K562 (cell line): ENCODE measurements at regions not wholly inside any gene's neighbourhood (a gene's known extent, or its start where the extent isn't known, plus 50 kb on each side); places are given as distances from the start of the nearest gene placed in this dataset.

Experiments used
- ATAC-seq: fragments of 200-7000 bp; cut with Tn5 transposase; 3 replicates; pipeline ENCODE4 v1.9.1; 2020; ENCODE audit warnings: moderate library complexity
- BruUV-seq: library from RNA; stranded (reverse); fragments of 400-500 nt; replicated peaks from 2 replicates; lab custom pipeline; 2021; lab: Mats Ljungman, UMichigan
- CTCF ChIA-PET: fragments of 300-600 bp; formaldehyde crosslinking; extraction: SDS; loops from one replicate; lab custom pipeline; 2021; ENCODE audit warnings: low intra/inter-chr PET ratio; lab: Yijun Ruan, JAX
- POLR2A ChIA-PET: fragments of 300-600, 350-650 bp; sonication (Branson Sonifier 250); formaldehyde crosslinking; extraction: SDS; loops from one replicate; lab custom pipeline; 2021; ENCODE audit warnings: antibody characterized with exemption, inconsistent platforms; lab: Yijun Ruan, JAX
- DNase-seq, 4 experiments: peaks; one replicate each; pipeline versions ENCODE4 v3.0.0 to v3.0.0-alpha.2; 2011 to 2018; ENCODE audit warnings: low spot score in 3 of 4, mixed read lengths in 3 of 4; ENCODE audit errors: extremely low read depth in 1 of 4
- FAIRE-seq: peaks from 2 replicates; lab custom pipeline; 2011; peaks lifted over from hg19 to GRCh38; lab: Jason Lieb, UNC
- H2AFZ ChIP-seq: 2 replicates; pipeline ENCODE4 v1.6.0; 2011; ENCODE audit warnings: low read depth, low read length, control low read depth, inconsistent platforms
- H3K27ac ChIP-seq: fragments of 200-600 bp; 3 replicates; pipeline ENCODE4 v1.8.0; 2011; ENCODE audit warnings: low read depth, mild to moderate bottlenecking, control low read depth, inconsistent platforms, low read length, moderate library complexity, mixed read lengths; ENCODE audit errors: extremely low read depth
- H3K27me3 ChIP-seq, 2 experiments: fragments of 300-600 bp in 1 of 2; 2 replicates in 1 of 2; 3 replicates in 1 of 2; pipeline versions ENCODE4 v1.6.0 to v1.8.0; 2011; ENCODE audit warnings: inconsistent platforms in 2 of 2, low read length in 2 of 2, mild to moderate bottlenecking in 1 of 2, mixed read lengths in 1 of 2, moderate library complexity in 1 of 2; ENCODE audit not compliant: control insufficient read depth in 2 of 2, insufficient read depth in 2 of 2
- H3K36me3 ChIP-seq: fragments of 300-600 bp; 3 replicates; pipeline ENCODE4 v1.8.0; 2011; ENCODE audit warnings: mild to moderate bottlenecking, low read length, inconsistent platforms; ENCODE audit not compliant: control insufficient read depth, insufficient read depth
- H3K4me1 ChIP-seq, 2 experiments: fragments of 200-600 bp in 1 of 2; replicated peaks in 1 of 2; 2 replicates in 1 of 2; 3 replicates in 1 of 2; pipeline versions ENCODE4 v1.5.1 to v1.8.0; 2011; ENCODE audit warnings: inconsistent platforms in 2 of 2, low read length in 2 of 2, mild to moderate bottlenecking in 1 of 2, mixed read lengths in 1 of 2, moderate library complexity in 1 of 2; ENCODE audit not compliant: control insufficient read depth in 2 of 2, insufficient read depth in 2 of 2
- H3K4me2 ChIP-seq: 2 replicates; pipeline ENCODE4 v1.6.1; 2011; ENCODE audit warnings: low read length, control low read depth, inconsistent platforms, mixed read lengths; ENCODE audit not compliant: insufficient read depth
- H3K4me3 ChIP-seq: fragments of 200-600 bp; sonication (generic), shearing (Covaris generic); 2 replicates; pipeline ENCODE4 v1.5.1; 2016; ENCODE audit warnings: control low read depth, inconsistent platforms
- H3K79me2 ChIP-seq: fragments of 200-600 bp; 3 replicates; pipeline ENCODE4 v1.8.0; 2011; ENCODE audit warnings: low read length, inconsistent platforms; ENCODE audit not compliant: control insufficient read depth, insufficient read depth
- H3K9ac ChIP-seq, 2 experiments: 2 replicates each; pipeline versions ENCODE4 v1.6.0 to v1.6.1; 2011; ENCODE audit warnings: low read depth in 2 of 2, low read length in 2 of 2, control low read depth in 1 of 2, inconsistent platforms in 1 of 2, mild to moderate bottlenecking in 1 of 2, mixed read lengths in 1 of 2; ENCODE audit not compliant: insufficient read depth in 1 of 2
- H3K9me1 ChIP-seq: one replicate; pipeline ENCODE4 v1.6.0; 2011; ENCODE audit warnings: inconsistent platforms, mild to moderate bottlenecking, low read length, moderate library complexity; ENCODE audit not compliant: control insufficient read depth, insufficient read depth
- H3K9me3 ChIP-seq: replicated peaks from 2 replicates; pipeline ENCODE4 v1.5.1; 2011; ENCODE audit warnings: low read depth, low read length, inconsistent platforms; ENCODE audit not compliant: control insufficient read depth, insufficient read depth
- H4K20me1 ChIP-seq: replicated peaks from 2 replicates; pipeline ENCODE4 v1.6.1; 2011; ENCODE audit warnings: low read length, inconsistent platforms, mixed read lengths; ENCODE audit not compliant: control insufficient read depth, insufficient read depth
- ARID1B ChIP-seq: fragments of 450-650 bp; IDR thresholded peaks from 2 replicates; pipeline ENCODE4 v1.6.1; 2016; ENCODE audit warnings: antibody characterized with exemption, mild to moderate bottlenecking, inconsistent platforms
- KAT7 ChIP-seq: sonication (generic); formaldehyde crosslinking; IDR thresholded peaks from 2 replicates; pipeline ENCODE4 v1.8.0; 2022; ENCODE audit warnings: missing genetic modification reagents, mild to moderate bottlenecking, borderline replicate concordance
- MBD2 ChIP-seq: sonication (generic); IDR thresholded peaks from 2 replicates; pipeline ENCODE4 v1.6.1; 2016; ENCODE audit warnings: low read depth, borderline replicate concordance
- SAP30 ChIP-seq: fragments of 200-600 bp; sonication (generic); IDR thresholded peaks from 2 replicates; pipeline ENCODE4 v1.6.1; 2012; ENCODE audit warnings: borderline replicate concordance, low read depth, mild to moderate bottlenecking, moderate library complexity, low read length, control low read depth, inconsistent platforms; ENCODE audit not compliant: insufficient read depth, poor library complexity, severe bottlenecking
- XRCC4 ChIP-seq: IDR thresholded peaks from one replicate; pipeline ENCODE4 v1.6.1; 2011; ENCODE audit not compliant: insufficient read depth, insufficient read length; ENCODE audit errors: extremely low read depth
- ZNF408 ChIP-seq: fragments of 250-450 bp; sonication (Bioruptor Pico); IDR thresholded peaks from 2 replicates; pipeline ENCODE4 v1.4.0; 2020; ENCODE audit warnings: low read depth, mild to moderate bottlenecking, moderate library complexity
- WGBS: fragments of 100-300 bp; shearing (Covaris generic); methylation state at CpG from one replicate; pipeline ENCODE4 v1.1.6; 2016; ENCODE audit warnings: low coverage, mixed read lengths; ENCODE audit not compliant: insufficient coverage; ENCODE audit errors: missing lambda C conversion rate; 5-methylcytosine and 5-hydroxymethylcytosine counted together
- in situ Hi-C: fragments of 300-500 bp; cut with MboI; formaldehyde crosslinking; loops from 4 replicates; pipeline ENCODE4 v1.15.0; 2018; ENCODE audit warnings: inconsistent platforms, mixed read lengths
- intact Hi-C: fragments of 100-400 bp; cut with micrococcal nuclease; formaldehyde crosslinking; loops from 2 replicates; pipeline ENCODE4 v1.14.2; 2022
- TF ChIP-seq, protein P1 (sequence below): fragments of 250-450 bp; sonication (Bioruptor Pico); IDR thresholded peaks from 2 replicates; pipeline ENCODE4 v1.8.0; 2022; ENCODE audit warnings: inconsistent platforms, mild to moderate bottlenecking, moderate library complexity, borderline replicate concordance

DNA sequence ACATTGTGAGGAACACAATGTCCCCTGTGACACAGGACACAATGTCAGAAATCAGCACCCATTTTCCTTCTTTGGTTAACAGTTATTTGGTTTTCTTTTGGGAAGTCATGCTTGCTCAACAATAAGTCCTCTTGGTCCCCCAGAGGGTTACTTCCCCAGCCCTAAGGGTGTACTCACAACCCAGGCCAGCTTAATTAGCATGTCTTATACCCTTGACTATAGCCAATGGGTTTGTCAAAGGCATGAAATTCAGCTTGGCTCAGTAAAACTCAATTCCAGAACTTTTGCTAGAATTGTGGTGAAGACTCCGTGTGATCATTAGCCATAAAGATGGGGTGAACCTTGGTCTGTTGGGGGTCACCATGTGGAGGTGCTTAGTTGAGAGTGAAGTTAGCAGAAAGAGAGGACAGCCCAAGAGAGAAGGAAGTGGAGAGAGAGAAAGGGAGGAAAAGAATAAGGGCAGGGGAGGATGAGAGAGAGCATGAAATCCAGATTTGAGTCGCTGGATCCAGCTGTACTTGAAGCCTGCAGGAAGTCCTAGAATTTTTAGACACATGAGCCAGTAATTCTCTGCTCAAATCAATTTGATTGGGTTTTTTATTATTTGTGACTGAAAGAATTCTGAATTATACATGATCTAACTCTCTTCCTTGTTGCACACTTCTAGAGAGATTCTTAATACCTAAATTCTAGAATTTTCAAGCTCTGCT is 321.3 kb upstream of the JAG1 start:
- DNase-seq: no peak
- ChIA-PET POLR2A (no interaction called here), CTCF (no interaction called here)
- in situ Hi-C loops: no loop called here
- no peak for ATAC-seq
- H3K9ac ChIP-seq: no peak overlapping the region
- H3K36me3 ChIP-seq: no peaks in the 10 kb centered on the region
- H3K4me2 ChIP-seq: no peak overlapping the region
- no TSS peak for BruUV-seq
- no peak overlapping the region for H3K27ac ChIP-seq
- 0% methylated on average over 1 of the region's 2 CpGs for WGBS
- no peak overlapping the region for H2AFZ ChIP-seq
- H3K27me3 ChIP-seq: no peaks in the 10 kb centered on the region
- H3K9me3 ChIP-seq: no peaks in the 10 kb centered on the region
- intact Hi-C loops: no loop called here
- no peak for FAIRE-seq
- H3K4me1 ChIP-seq: no peaks in the 10 kb centered on the region
- no peak overlapping the region for H3K4me3 ChIP-seq
- no peaks in the 10 kb centered on the region for H3K79me2 ChIP-seq
- H4K20me1 ChIP-seq: no peaks in the 10 kb centered on the region
- H3K9me1 ChIP-seq: no peaks in the 10 kb centered on the region
- no peak for TF ChIP-seq ZNF408 (CRISPR knock-in tag)
- no peak for TF ChIP-seq SAP30
- TF ChIP-seq XRCC4: no peak
- no peak for TF ChIP-seq KAT7 (CRISPR knock-in tag)
- TF ChIP-seq, protein P1, sequence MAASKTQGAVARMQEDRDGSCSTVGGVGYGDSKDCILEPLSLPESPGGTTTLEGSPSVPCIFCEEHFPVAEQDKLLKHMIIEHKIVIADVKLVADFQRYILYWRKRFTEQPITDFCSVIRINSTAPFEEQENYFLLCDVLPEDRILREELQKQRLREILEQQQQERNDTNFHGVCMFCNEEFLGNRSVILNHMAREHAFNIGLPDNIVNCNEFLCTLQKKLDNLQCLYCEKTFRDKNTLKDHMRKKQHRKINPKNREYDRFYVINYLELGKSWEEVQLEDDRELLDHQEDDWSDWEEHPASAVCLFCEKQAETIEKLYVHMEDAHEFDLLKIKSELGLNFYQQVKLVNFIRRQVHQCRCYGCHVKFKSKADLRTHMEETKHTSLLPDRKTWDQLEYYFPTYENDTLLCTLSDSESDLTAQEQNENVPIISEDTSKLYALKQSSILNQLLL (CRISPR knock-in tag): no peak
- no peak for TF ChIP-seq ARID1B
- TF ChIP-seq MBD2: no peak
